RPMI7951 (cell line): ENCODE measurements at regions not wholly inside any gene's neighbourhood (a gene's known extent, or its start where the extent isn't known, plus 50 kb on each side); places are given as distances from the start of the nearest gene placed in this dataset.

Experiments used
- DNase-seq: peaks from one replicate; pipeline ENCODE4 v3.0.0-alpha.2; 2012; ENCODE audit warnings: low read depth

DNA sequence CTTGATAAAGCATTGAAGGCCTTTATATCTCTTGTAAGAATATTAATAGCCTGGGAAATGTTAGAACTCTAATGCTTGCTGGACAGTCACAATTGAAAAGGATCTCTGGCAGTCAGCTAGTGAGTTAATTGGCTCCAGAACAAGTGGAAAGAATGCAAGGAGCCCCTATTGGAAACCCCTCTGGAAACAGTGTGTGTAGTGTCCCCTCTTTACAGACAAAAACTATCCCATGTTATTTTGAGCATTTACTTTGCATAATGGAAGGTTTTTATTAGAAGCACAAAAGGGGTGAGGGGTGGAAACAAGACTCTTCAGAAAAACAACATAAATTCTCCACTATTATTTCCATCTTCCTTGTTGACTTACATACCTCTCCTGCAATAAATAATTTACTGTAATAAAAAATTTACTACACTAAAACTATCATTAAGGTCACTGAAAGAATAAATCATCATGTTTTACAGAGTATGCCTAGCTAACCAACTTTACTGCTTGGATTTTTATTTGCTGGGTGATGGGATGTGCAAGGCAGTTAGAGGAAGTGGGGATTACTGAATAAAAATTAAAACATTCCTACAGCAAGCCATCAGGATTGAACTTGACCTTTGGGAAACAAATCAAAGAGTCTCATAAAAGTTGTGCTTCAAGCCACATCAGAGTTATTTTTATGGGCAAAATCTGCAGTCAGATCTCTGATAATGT lies 610.4 kb downstream of the TBC1D4 start:
- DNase-seq, result no peak

DNA sequence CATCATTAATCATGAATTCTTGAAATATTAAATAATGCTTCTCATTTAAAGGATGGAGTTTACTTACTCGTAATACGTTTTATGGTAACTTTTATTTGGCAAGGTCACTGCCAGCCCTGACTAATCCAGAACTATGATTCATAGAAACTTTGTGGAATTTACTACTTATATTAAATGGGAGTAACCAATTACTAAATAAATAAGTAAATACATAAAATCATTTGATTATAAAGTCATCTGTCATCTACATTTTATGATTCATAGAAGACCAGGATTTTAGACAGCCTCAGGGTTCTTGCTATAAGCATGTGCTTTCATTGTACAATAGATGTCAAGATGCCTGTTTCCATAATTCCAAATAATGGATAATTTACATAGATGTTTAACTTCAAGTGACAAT lies 611.1 kb downstream of the TBC1D4 start:
- no peak for DNase-seq

DNA sequence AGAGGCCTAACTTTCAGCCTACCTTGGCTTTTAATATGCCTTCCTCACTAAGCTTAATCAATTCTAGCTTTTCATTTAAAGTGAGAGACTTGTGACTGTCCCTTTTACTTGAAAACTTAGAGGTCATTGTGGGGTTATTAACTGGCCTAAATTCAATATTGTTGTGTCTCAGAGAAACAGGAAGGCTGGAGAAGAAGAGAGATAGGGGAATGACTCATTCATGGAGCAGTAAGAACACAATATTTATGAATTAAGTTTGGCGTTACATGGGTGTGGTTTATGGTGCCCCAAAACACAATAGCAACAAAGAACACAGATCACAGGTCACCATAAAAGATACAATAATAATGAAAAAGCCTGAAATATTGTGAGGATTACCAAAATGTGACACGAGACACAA lies 612.1 kb downstream of the TBC1D4 start:
- no peak for DNase-seq

DNA sequence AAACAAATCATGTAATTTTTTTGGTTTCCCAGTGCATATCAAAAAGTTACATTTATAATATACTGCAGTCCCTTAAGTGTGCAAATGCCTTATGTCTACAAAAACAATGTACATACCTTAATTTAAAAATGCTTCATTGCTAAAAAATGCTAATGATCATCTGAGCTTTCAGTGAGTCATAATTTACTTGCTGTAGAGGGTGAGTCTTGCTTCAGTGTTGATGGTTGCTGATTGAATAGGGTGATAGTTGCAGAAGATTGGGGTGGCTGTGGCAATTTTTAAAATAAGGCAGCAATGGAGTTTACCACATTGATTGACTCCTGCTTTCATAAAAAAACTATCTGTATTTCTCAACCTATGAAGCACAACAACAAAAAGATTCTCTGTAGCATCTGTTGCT lies 613.9 kb downstream of the TBC1D4 start:
- DNase-seq, result no peak

DNA sequence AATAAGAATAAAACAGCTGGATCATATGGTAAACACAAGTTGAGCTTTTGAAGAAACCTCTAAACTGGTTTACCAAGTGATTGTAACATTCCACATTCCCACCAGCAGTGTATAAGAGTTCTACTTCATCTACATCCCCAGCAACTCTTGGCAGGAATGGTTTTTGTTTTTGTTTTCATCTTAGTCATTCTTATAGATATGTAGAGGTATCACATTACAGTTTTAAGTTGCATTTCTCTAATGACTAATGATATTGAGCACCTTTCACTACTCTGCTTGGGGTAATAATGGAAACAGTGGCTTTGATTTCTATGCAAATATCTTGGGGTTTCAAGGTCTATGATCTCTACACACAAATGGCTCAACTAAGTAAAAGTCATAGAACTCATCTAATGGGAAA lies 614.5 kb downstream of the TBC1D4 start:
- no peak for DNase-seq

DNA sequence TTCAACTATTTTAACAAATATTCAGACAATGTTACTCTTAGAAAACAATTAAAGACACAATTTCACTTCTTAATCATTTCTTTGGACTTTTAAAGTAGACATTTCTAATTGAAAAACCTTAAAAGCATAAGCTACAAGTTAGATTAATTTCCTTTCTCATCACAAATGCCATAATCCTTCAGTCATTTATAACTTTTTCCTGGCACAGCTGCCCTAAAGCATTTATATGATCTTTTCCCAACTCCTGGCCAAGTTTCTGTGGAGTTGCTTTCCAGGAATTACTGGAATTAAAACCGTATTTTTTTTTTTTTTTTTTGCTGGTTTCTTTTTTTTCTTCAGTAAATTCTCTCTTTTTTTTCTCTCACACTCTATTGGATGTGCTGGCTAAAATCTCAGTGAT lies 615.9 kb downstream of the TBC1D4 start:
- DNase-seq, result no peak

DNA sequence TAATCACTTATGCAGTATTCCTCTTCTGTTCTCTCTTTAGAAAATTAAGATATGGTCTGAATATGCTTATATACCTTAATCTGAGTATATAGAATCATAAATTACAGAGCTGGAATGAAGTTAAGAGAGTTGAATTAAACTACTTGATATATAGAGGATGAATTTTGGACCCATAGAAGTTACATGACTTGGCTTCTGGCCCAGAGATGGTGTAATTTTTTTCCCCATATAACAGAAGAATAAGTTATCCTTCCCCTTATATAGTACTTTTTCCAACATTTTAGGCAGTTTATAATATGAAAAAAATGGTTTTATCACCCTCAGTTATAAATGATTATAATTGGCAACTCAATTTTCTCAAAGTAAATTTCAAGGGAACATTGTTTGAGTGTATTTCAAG lies 616.3 kb downstream of the TBC1D4 start:
- DNase-seq, result no peak

DNA sequence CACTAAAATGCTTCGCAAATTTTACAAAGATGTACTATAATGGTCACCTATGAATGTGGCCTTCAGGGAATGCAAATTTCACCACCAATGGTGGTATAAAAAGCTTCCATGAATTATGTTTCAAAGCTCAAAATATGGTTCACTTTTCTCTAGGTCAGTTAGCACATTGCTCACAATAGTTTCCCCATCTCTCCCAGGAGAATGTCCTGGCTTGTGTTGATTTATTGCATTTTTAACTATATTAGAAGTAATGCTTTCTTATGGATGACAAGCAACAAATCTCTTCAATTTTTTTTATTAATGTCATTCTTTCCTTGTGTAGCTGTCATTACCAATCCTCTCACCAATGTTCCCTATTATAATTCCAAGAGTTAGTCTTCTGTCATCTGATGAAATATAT lies 621.2 kb downstream of the TBC1D4 start:
- DNase-seq, result no peak

DNA sequence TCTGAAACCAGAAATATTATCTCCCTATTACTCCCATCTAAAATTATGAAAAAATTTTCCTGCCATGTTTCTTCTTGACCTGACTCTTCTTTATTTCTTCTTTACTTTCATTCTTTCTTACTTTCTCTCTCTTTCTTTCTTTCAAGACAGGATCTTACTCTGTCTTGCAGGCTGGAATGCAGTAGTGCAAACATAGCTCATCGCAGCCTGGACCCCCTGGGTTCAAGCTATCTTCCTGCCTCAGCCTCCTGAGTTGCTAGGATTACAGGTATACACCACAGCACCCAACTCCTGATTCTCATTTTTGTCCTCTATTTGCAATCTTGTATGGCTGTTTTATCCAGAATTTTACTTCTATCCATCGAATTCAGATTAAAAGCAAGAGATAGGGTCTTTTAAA lies 631.1 kb downstream of the TBC1D4 start:
- no peak for DNase-seq

DNA sequence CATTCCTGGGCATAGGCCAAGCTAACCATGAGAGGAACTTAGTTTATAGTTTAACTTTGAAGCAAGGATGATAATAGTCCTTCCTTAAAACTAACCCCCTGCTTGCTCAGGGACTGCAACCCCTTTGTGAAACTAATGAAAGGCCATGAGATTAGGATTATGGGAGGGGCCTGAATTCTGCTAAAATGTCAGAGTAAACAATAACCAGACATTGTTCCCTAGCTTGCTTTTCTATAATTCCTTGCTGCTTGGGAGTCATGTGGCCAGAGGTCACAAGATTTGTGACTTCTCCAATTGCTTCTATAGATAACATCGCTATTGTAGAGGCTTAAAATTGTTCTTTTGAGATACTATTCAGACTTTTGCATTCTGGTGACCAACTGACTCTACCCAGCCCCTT lies 634.0 kb downstream of the TBC1D4 start:
- DNase-seq, result no peak

DNA sequence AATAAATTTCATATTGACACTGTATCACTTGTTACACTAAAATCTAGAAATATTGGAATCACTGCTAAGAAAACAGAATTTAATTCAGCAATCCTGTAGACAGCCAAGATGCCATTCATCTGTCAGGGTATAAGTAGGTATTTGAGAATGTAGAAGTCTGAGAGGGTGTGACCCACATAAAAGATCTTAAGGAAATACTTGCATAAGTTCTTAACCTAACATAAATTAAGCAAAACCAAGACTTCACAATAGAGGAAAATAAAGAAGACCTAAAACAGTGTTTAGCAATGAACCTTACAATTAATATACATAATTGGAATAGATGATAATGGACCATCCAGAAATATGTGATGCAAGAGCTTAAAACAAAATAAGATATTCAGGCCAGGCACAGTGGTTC lies 636.2 kb downstream of the TBC1D4 start:
- no peak for DNase-seq

DNA sequence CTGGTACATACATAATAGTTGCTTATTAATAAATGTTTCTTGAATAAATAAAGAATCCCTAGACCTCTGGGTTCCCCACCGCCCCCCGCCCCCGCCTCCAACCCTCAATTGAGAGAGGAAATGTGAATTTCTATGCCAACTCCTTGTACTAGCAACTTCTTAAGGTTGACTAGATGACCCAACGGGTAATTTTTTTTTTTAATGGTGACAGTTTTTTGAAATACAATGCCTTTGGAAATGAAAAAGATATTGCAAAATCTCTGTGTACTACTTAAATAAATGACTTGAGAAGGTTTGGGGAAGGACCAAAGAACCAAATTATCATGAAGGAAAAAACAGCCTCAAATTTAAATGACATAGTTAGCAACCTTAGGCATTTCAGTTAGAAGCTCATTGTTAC lies 640.3 kb downstream of the TBC1D4 start:
- no peak for DNase-seq

DNA sequence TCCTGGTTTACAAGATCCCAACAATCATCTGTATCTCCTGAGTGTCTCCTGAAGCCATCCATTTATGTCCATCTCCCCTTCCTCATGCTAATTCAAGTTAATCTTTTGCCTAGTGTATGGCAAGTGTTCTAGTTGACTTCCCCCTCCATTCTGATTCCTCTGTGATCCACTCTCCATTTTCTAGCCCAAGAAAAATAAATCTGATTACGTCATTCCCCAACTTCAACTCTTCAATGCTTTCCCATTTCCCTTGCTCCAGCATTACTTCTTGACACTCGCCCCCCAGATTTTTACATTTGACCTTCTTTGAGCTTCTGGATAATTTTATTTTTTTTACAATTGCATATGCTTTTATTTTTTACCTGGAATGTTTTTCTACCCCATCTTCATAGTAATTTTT lies 640.8 kb downstream of the TBC1D4 start:
- no peak for DNase-seq

DNA sequence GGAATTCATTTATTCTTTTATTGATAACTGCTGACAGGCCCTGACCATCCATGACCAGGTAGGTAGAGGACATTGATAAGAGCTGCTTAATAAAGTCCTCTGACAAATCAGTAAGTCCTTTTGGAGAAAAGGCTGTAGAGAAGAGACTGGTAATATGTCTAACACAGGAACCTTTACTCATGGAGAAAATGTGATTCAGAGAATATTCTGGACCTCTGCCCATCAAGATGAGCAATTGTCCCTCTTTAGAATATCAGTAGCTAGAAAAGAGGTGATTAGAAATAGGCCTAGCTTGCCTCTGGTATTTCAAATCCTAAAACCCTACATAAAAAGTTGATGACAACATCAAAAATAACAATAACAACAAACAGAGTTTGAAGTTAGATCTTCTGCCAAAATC lies 642.3 kb downstream of the TBC1D4 start:
- DNase-seq, result no peak

DNA sequence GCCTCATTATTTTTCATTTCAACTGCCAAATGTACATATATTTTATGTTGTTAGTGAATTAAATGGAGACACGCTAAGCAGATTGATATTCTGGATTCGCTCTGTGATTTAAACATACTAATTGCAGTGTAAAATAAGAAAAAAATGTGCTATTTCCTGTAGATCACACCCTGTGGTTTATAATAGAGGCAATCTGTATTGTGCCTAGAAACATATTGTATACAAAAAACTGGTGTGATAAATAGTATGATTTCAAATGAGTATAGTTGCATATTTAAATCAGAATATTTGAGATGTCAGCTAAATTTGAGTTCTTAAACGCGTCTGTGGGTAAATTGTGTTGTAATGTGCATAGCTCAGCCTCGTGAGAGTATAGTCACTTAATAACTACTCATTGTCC lies 643.9 kb downstream of the TBC1D4 start:
- DNase-seq, result no peak

DNA sequence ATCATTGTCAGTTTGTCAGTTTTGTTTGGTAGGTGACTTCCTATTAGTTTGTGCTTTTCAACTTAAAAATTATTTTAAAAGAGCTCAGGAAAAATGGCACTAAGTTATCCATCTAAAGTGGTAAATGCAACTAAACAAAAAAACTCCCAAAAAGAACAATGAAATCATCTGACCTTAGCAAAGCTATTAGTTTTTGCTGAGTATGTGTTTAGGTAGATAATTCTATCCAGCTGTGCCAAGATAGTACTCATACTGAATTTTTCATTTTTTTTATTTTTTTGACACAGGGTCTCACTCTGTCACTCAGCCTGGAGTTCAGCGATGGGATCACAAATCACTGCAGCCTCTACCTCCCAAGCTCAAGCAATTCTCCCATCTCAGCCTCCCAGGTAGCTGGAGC lies 645.3 kb downstream of the TBC1D4 start:
- no peak for DNase-seq

DNA sequence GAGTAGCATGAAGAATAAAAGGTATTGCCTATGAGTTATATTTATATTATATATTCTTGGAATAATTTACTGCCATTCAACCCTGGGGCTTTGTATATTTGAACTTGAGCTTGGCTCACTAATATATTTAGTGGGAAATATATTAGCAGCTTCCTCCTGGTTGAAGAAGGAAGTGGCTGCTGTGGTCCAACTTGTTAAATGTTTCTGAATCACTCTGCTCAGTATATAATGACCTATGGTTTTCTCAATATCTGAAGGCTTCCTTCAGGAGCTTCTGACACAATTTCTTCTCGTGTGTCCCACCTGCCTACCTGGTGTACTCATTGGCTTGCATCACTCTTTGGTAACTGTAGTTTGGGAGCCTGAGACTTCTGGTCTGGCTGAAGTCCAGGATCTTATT lies 646.4 kb downstream of the TBC1D4 start:
- DNase-seq, result no peak

DNA sequence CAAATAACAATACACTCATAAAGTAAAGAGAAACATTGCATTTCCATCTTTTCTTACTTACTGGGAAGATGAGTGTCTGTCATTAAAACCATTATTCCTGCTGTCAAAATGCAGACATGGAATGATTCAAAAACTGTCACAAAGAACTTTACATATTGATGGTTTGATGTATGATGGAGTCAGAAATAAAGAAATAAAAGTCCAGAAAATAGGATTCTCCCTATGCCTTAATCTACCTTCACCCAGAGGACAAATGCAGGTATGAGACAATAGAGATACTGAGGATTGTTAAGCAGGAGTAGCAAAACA lies 656.1 kb downstream of the TBC1D4 start:
- DNase-seq, result no peak

DNA sequence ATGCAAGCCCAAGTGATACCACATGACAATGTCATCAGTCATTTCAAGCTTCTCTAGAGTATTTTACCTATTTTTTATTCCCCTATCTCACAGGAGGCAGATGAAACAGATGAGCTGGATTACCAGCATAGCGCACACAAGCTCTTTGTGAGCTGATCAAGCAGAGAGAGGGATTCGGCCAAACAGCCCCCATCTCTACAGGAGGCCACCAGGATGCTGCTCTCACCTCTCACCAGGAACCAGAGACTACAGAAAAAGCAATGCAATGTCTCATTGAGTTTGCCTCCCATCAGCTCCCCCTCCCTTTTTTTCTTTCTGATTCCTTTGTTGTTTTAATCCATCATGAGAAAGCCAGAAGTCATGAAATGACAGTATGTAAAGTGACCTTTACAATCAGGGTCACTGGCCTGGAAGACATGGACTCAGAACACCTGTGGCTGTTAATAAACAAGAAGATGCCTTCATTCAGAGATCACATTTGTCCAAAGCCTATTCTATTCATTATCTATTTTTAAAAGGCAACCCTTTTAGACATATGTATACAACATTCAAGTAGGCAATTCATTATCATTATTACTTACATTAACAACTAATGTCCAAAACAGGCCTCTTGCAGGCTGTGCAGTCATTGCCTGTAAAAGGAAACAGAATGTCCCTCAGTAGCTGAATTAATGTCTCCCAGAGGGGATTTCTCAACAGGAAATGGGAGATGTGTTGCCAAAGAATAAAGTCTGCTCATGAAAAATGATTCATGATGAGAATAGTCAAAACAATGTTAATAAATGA lies 656.6 kb downstream of the TBC1D4 start:
- no peak for DNase-seq

DNA sequence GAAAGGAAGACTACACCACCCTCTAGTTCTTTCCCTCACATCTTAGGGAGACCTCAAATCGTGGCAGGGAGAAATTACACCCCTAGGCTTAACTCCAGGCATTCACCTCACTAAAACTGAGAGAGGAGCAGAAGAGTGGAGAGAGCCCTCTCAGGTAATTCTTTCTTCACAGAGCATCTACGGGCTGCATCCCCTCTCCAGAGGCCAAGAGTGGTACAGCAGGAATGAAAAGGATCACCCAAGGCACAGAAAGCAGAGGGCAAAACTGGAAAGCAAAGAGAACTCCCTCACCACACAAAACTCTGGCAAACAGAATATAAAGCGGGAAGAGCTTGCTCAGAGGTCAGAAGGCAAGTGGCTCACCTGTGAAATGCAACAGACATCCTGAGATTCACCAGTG lies 661.2 kb downstream of the TBC1D4 start:
- no peak for DNase-seq

DNA sequence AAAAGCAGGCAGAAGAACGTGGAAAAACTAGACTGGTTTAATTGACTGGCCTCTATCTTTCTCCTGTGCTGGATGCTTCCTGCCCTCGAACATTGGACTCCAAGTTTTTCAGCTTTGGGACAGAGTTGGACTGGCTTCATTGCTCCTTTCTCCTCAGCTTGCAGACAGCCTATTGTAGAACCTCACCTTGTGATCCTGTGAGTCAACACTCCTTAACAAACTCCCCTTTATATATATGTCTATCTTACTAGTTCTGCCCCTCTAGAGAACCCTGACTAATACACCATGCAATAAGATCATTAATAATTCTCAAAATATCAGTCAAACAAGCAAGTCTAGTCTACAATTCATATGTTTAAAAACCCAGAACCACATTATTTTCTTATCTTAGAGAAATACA lies 662.4 kb downstream of the TBC1D4 start:
- DNase-seq, result no peak

DNA sequence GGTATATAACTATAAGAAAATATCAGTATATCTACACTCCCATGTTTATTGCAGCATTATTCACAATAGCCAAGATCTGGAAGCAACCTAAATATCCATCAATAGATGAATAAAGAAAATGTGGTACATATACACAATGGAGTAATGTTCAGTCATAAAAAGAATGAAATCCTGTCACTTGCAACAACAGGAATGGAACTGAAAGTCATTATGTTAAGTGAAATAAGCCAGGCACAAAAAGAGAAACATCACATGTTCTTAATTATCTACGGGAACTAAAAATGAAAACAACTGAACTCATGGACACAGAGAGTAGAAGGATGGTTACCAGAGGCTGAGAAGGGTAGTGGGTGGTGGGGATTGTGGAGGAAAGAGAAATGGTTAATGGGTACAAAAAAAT lies 665.2 kb downstream of the TBC1D4 start:
- DNase-seq, result no peak

DNA sequence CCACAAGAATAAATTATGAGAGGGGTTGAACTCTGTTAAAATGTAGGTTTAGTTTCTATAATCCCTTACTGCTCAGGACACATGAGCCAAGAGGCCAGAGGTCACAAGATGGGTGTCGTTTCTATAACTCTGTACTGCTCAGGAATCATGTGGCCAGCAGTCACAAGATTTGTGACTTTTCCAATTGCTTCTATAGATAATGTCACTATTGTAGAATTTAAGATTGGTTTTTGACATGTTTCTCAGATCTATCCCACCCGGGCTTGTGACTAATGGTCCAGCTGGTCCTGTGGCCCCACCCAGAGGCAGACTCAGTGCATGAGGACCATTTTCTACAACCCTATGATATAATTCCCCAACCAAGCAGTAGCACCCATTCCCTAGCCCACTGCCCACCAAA lies 662.0 kb upstream of the KLF12 start:
- no peak for DNase-seq

DNA sequence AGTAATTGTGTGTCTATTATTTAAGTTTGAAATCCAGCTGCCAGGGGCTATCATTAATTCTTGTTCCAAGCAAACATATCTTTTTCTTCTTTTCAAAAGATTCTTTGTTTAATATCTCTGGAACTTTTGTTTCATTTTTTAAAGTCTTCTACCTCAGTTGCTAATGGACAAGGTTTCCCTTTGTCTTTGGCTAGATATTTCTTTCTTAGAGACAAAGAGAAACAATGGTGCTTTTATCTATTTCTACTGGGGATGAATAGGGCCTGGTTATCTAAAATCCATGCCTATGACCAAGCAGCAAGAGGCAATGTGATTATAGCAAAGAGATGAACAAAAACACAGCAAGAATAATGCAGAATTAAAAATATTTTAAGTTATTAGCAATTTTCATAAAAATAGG lies 661.3 kb upstream of the KLF12 start:
- peak; percentile 0 for DNase-seq
